Glutamatergic neuron (in vitro differentiated cells): ENCODE measurements at regions not wholly inside any gene's neighbourhood (a gene's known extent, or its start where the extent isn't known, plus 50 kb on each side); places are given as distances from the start of the nearest gene placed in this dataset.

Experiments used
- DNase-seq: peaks from one replicate; pipeline ENCODE4 v3.0.0; 2022
- H3K27ac Mint-ChIP-seq: one replicate; pipeline ENCODE4 v1.8.0; 2020; ENCODE audit warnings: mild to moderate bottlenecking, mixed read lengths, inconsistent platforms; ENCODE audit not compliant: unreplicated experiment
- H3K27me3 Mint-ChIP-seq: one replicate; pipeline ENCODE4 v1.8.0; 2020; ENCODE audit warnings: mild to moderate bottlenecking, moderate library complexity, mixed read lengths, inconsistent platforms; ENCODE audit not compliant: unreplicated experiment
- H3K36me3 Mint-ChIP-seq: one replicate; pipeline ENCODE4 v1.8.0; 2020; ENCODE audit warnings: mild to moderate bottlenecking, mixed read lengths, inconsistent platforms; ENCODE audit not compliant: unreplicated experiment
- H3K4me1 Mint-ChIP-seq: one replicate; pipeline ENCODE4 v1.8.0; 2020; ENCODE audit warnings: mild to moderate bottlenecking, low read depth, mixed read lengths, inconsistent platforms; ENCODE audit not compliant: unreplicated experiment
- H3K4me3 Mint-ChIP-seq: one replicate; pipeline ENCODE4 v1.8.0; 2020; ENCODE audit warnings: mild to moderate bottlenecking, mixed read lengths, inconsistent platforms; ENCODE audit not compliant: unreplicated experiment
- H3K9me3 Mint-ChIP-seq: one replicate; pipeline ENCODE4 v1.8.0; 2020; ENCODE audit warnings: mild to moderate bottlenecking, moderate library complexity, mixed read lengths, inconsistent platforms; ENCODE audit not compliant: unreplicated experiment
- CTCF ChIP-seq: fragments of 200-600 bp; sonication (generic); IDR thresholded peaks from one replicate; pipeline ENCODE4 v1.5.0; 2021; ENCODE audit not compliant: partially characterized antibody, unreplicated experiment

- peak; percentile 52 for DNase-seq
- TF ChIP-seq CTCF: no peak
- no peaks in the 10 kb centered on the region for H3K36me3 Mint-ChIP-seq
- H3K9me3 Mint-ChIP-seq: peaks cover 4% of the 10 kb centered on the region
- H3K4me3 Mint-ChIP-seq: peak overlapping the region; percentile 24
- H3K4me1 Mint-ChIP-seq: peaks cover 56% of the 10 kb centered on the region
- H3K27ac Mint-ChIP-seq: peak overlapping the region; percentile 70
- H3K27me3 Mint-ChIP-seq: no peaks in the 10 kb centered on the region
Measured at GRCh38 chr14:100421756-100422470, 98.8 kb downstream of the SLC25A47 start.

- H3K36me3 Mint-ChIP-seq: no peaks in the 10 kb centered on the region
- peaks cover 56% of the 10 kb centered on the region for H3K4me1 Mint-ChIP-seq
- H3K4me3 Mint-ChIP-seq: peak overlapping the region; percentile 9
- TF ChIP-seq CTCF: no peak
- H3K27me3 Mint-ChIP-seq: peaks cover 4% of the 10 kb centered on the region
- no peak for DNase-seq
- H3K27ac Mint-ChIP-seq: peak overlapping the region; percentile 81
- H3K9me3 Mint-ChIP-seq: peaks cover 4% of the 10 kb centered on the region
Measured at GRCh38 chr14:100422556-100423316, 99.6 kb downstream of the SLC25A47 start.

GRCh38 chr14:100423317-100424010 lies 100.3 kb downstream of the SLC25A47 start:
- Mint-ChIP-seq H3K9me3 (peaks cover 5% of the 10 kb centered on the region), H3K4me1 (peaks cover 56% of the 10 kb centered on the region), H3K4me3 (no peak overlapping the region), H3K36me3 (peaks cover under 1% of the 10 kb centered on the region), H3K27me3 (peaks cover 4% of the 10 kb centered on the region), H3K27ac (peak overlapping the region; percentile 81)
- no peak for TF ChIP-seq CTCF
- DNase-seq: no peak

GRCh38 chr14:100424504-100425428 lies 101.6 kb downstream of the SLC25A47 start:
- no peak overlapping the region for H3K4me3 Mint-ChIP-seq
- peaks cover 5% of the 10 kb centered on the region for H3K36me3 Mint-ChIP-seq
- H3K27ac Mint-ChIP-seq: peak overlapping the region; percentile 7
- peaks cover 5% of the 10 kb centered on the region for H3K9me3 Mint-ChIP-seq
- peaks cover 4% of the 10 kb centered on the region for H3K27me3 Mint-ChIP-seq
- no peak for DNase-seq
- TF ChIP-seq CTCF: no peak
- H3K4me1 Mint-ChIP-seq: peaks cover 58% of the 10 kb centered on the region
